Tibial nerve (tissue), 4 donors: ENCODE measurements at regions not wholly inside any gene's neighbourhood (a gene's known extent, or its start where the extent isn't known, plus 50 kb on each side); places are given as distances from the start of the nearest gene placed in this dataset.
"Not testable (repeated sequence)": the region's sequence is repeated elsewhere in the genome, so short reads cannot be mapped to it uniquely, and the experiment has no call there.

Experiments used
- DNase-seq, 2 donors: peaks; one replicate each; pipeline ENCODE4 v3.0.0-alpha.2; 2019; ENCODE audit warnings: low spot score in 2 of 2
- H3K27ac ChIP-seq, 4 donors: fragments of 200-600 bp; sonication (generic) in 3 of 4; one replicate each; pipeline ENCODE4 v1.5.1; 2017 to 2019; ENCODE audit warnings: mild to moderate bottlenecking in 1 of 4
- H3K27me3 ChIP-seq, 2 donors: fragments of 200-600 bp; sonication (generic) in 1 of 2; one replicate each; pipeline versions ENCODE4 v1.5.1 to v1.6.0; 2017 to 2019
- H3K36me3 ChIP-seq, 3 donors: fragments of 200-600 bp; sonication (generic); one replicate each; pipeline ENCODE4 v1.5.1; 2018 to 2019
- H3K4me1 ChIP-seq, 4 donors: fragments of 200-600 bp; sonication (generic) in 3 of 4; one replicate each; pipeline ENCODE4 v1.5.1; 2017 to 2019
- H3K4me3 ChIP-seq, 4 donors: fragments of 200-600 bp; sonication (generic) in 3 of 4; one replicate each; pipeline ENCODE4 v1.5.1; 2017 to 2019; ENCODE audit warnings: mild to moderate bottlenecking in 1 of 4, moderate library complexity in 1 of 4
- H3K9me3 ChIP-seq, 4 donors: fragments of 200-600 bp; sonication (generic) in 3 of 4; one replicate each; pipeline ENCODE4 v1.5.1; 2017 to 2019
- EP300 ChIP-seq, 2 donors: sonication (generic); formaldehyde crosslinking; IDR thresholded peaks; one replicate each; pipeline ENCODE4 v1.6.1; 2017; ENCODE audit warnings: antibody characterized with exemption in 2 of 2, mild to moderate bottlenecking in 1 of 2
- POLR2A ChIP-seq, 2 donors: fragments of 450-650 bp; IDR thresholded peaks; one replicate each; pipeline ENCODE4 v1.6.1; 2017; ENCODE audit warnings: antibody characterized with exemption in 2 of 2, mild to moderate bottlenecking in 2 of 2, moderate library complexity in 2 of 2
- WGBS, 2 donors: methylation state at CpG; one replicate each; pipeline ENCODE4 v1.1.5; 2018; 5-methylcytosine and 5-hydroxymethylcytosine counted together
- TF ChIP-seq, protein P1 (sequence below), 5 experiments: fragments of 200-600 bp in 3 of 5; fragments of 450-650 bp in 2 of 5; sonication (generic) in 3 of 5; IDR thresholded peaks; one replicate each; pipeline ENCODE4 v1.5.1; 2016 to 2019; ENCODE audit warnings: antibody characterized with exemption in 5 of 5, mild to moderate bottlenecking in 3 of 5, moderate library complexity in 2 of 5

- TF ChIP-seq EP300 (IDR thresholded peaks at IDR 0.05) (no peak), POLR2A (IDR thresholded peaks at IDR 0.05) (no peak)
- TF ChIP-seq, protein P1, sequence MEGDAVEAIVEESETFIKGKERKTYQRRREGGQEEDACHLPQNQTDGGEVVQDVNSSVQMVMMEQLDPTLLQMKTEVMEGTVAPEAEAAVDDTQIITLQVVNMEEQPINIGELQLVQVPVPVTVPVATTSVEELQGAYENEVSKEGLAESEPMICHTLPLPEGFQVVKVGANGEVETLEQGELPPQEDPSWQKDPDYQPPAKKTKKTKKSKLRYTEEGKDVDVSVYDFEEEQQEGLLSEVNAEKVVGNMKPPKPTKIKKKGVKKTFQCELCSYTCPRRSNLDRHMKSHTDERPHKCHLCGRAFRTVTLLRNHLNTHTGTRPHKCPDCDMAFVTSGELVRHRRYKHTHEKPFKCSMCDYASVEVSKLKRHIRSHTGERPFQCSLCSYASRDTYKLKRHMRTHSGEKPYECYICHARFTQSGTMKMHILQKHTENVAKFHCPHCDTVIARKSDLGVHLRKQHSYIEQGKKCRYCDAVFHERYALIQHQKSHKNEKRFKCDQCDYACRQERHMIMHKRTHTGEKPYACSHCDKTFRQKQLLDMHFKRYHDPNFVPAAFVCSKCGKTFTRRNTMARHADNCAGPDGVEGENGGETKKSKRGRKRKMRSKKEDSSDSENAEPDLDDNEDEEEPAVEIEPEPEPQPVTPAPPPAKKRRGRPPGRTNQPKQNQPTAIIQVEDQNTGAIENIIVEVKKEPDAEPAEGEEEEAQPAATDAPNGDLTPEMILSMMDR (IDR thresholded peaks at IDR 0.05), result no peak
- H3K36me3 ChIP-seq, result no peaks in the 10 kb centered on the region
- H3K9me3 ChIP-seq, result peaks cover 0 to 10% (median 0%) of the 10 kb centered on the region in 4 donors
- 65% methylated on average over 2 of the region's 2 CpGs for WGBS, 2 donors
- no peak overlapping the region for H3K27ac ChIP-seq
- no peak for DNase-seq
- H3K4me1 ChIP-seq, result no peaks in the 10 kb centered on the region
- no peak overlapping the region for H3K4me3 ChIP-seq
- no peaks in the 10 kb centered on the region for H3K27me3 ChIP-seq
Measured at GRCh38 chr7:136104269-136104603, 127.1 kb upstream of the MTPN start.

DNA sequence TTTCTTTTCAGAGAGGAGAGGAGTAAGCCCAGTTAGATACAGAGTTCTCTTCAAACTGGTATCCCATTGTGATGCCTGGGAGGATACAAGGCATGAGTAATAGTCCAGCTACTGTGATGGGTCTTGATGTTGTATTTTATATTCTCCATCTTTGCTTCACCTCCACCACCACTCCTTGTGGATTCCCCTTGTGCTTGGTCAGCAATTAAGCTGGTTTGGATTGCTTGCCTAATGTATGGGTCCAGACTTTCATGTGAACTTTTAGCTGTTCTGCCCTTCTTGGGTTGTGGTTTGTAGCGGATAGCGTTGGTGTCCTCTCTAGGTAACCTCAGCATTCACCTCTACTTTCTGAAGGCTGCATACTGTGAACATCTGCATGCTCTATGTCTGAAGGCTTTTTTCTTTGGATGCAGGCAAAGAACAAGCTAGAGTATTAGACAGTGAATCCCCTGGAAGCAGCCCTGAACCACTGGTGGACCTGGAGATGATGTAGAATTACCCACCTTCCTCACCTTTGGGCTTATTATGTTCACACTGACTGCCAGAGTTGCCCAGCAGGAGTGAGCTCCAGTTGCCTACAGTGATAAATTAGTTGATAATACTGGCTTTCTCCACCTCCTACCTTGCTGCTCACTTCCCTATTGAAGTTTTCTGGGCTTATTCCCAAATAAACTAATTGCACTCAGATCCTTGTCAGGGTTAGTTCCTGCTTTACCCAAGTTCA, 126.5 kb upstream of the MTPN start:
- Histone ChIP-seq H3K4me3 (no peak overlapping the region), H3K9me3 (peaks cover 0 to 10% (median 0%) of the 10 kb centered on the region in 4 donors), H3K36me3 (no peaks in the 10 kb centered on the region), H3K27ac (no peak overlapping the region), H3K4me1 (no peaks in the 10 kb centered on the region), H3K27me3 (no peaks in the 10 kb centered on the region)
- TF ChIP-seq, protein P1 (IDR thresholded peaks at IDR 0.05), result no peak
- TF ChIP-seq EP300 (IDR thresholded peaks at IDR 0.05), result no peak
- no peak for TF ChIP-seq POLR2A (IDR thresholded peaks at IDR 0.05)
- DNase-seq, result no peak
- WGBS, 2 donors, result 65 to 97% methylated on average over 2 of the region's 2 CpGs

GRCh38 chr7:136102881-136103280, 125.7 kb upstream of the MTPN start:
- H3K9me3 ChIP-seq, result peaks cover 0 to 10% (median 0%) of the 10 kb centered on the region in 4 donors
- H3K36me3 ChIP-seq, result no peaks in the 10 kb centered on the region
- no peak for DNase-seq
- no peak overlapping the region for H3K4me3 ChIP-seq
- H3K27ac ChIP-seq, result no peak overlapping the region
- no peaks in the 10 kb centered on the region for H3K27me3 ChIP-seq
- no peaks in the 10 kb centered on the region for H3K4me1 ChIP-seq
- TF ChIP-seq, protein P1 (IDR thresholded peaks at IDR 0.05), result no peak
- TF ChIP-seq POLR2A (IDR thresholded peaks at IDR 0.05), result no peak
- TF ChIP-seq EP300 (IDR thresholded peaks at IDR 0.05), result no peak

GRCh38 chr7:136092714-136093113, 115.6 kb upstream of the MTPN start:
- not testable (repeated sequence) for H3K9me3 ChIP-seq, DNase-seq, H3K27ac ChIP-seq, H3K27me3 ChIP-seq, H3K4me3 ChIP-seq, H3K4me1 ChIP-seq, H3K36me3 ChIP-seq
- WGBS, 2 donors, result 72 to 79% methylated on average over 5 of the region's 5 CpGs

DNA sequence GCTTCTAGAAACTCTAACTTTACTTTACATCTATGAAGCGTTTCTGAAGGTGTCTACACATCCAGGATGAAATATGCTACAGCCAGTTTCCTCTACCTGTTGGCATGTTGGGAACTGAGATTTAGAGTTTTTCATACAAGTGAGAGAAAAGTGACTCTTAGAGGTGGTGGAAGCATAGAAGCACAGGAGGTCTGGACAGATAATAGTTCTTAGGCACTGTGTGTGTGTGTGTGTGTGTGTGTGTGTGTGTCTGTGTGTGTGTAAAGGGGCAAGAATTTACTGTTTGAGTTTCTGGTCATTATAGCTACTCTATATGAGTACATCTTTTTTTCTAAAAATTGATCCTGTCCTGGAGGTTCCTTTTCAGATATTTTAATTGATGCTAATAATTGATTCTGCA, 110.7 kb upstream of the MTPN start:
- H3K9me3 ChIP-seq, result peaks cover 0 to 2% (median 0%) of the 10 kb centered on the region in 4 donors
- TF ChIP-seq POLR2A (IDR thresholded peaks at IDR 0.05) (no peak), EP300 (IDR thresholded peaks at IDR 0.05) (no peak)
- TF ChIP-seq, protein P1 (IDR thresholded peaks at IDR 0.05), result no peak
- WGBS, 2 donors, result 38 to 94% methylated on average over 1 of the region's 1 CpG

More for the DNA sequence above, 110.7 kb upstream of the MTPN start:
- H3K27ac ChIP-seq, result no peak overlapping the region
- no peak overlapping the region for H3K4me3 ChIP-seq
- H3K4me1 ChIP-seq, result peaks cover 0 to 10% (median 0%) of the 10 kb centered on the region in 4 donors
- H3K36me3 ChIP-seq, result no peaks in the 10 kb centered on the region
- no peak for DNase-seq
- H3K27me3 ChIP-seq, result no peaks in the 10 kb centered on the region
